Calu3 (cell line): ENCODE measurements at regions not wholly inside any gene's neighbourhood (a gene's known extent, or its start where the extent isn't known, plus 50 kb on each side); places are given as distances from the start of the nearest gene placed in this dataset.

Source experiments
- BruUV-seq: library from RNA; stranded (reverse); fragments of 400-500 nt; replicated peaks from 2 replicates; lab custom pipeline; 2021; lab: Mats Ljungman, UMichigan
- CTCF ChIA-PET: fragments of 300-600 bp; sonication (Branson Sonifier 250); formaldehyde crosslinking; loops from one replicate; lab custom pipeline; 2022; ENCODE audit warnings: antibody characterized with exemption; lab: Charles Lee
- DNase-seq: peaks from one replicate; pipeline ENCODE4 v3.0.0; 2022
- H3K27ac Mint-ChIP-seq: one replicate; pipeline ENCODE4 v1.8.0; 2022; ENCODE audit warnings: mixed read lengths; ENCODE audit not compliant: unreplicated experiment
- H3K27me3 Mint-ChIP-seq: one replicate; pipeline ENCODE4 v1.8.0; 2022; ENCODE audit warnings: mixed read lengths; ENCODE audit not compliant: unreplicated experiment
- H3K36me3 Mint-ChIP-seq: one replicate; pipeline ENCODE4 v1.8.0; 2022; ENCODE audit warnings: mild to moderate bottlenecking, moderate library complexity, mixed read lengths; ENCODE audit not compliant: insufficient read depth, unreplicated experiment
- H3K4me1 Mint-ChIP-seq: one replicate; pipeline ENCODE4 v1.8.0; 2022; ENCODE audit warnings: mild to moderate bottlenecking, low read depth, mixed read lengths; ENCODE audit not compliant: unreplicated experiment
- H3K4me3 Mint-ChIP-seq: one replicate; pipeline ENCODE4 v1.8.0; 2022; ENCODE audit warnings: mild to moderate bottlenecking, low read depth, moderate library complexity, mixed read lengths; ENCODE audit not compliant: unreplicated experiment
- H3K9me3 Mint-ChIP-seq: one replicate; pipeline ENCODE4 v1.8.0; 2022; ENCODE audit warnings: low read depth, mixed read lengths; ENCODE audit not compliant: unreplicated experiment
- CTCF ChIP-seq: fragments of 200-600 bp; IDR thresholded peaks from one replicate; pipeline ENCODE4 v1.8.0; 2022; ENCODE audit warnings: antibody characterized with exemption; ENCODE audit not compliant: unreplicated experiment
- intact Hi-C: fragments of 100-400 bp; cut with micrococcal nuclease; formaldehyde crosslinking; loops from one replicate; pipeline ENCODE4 v1.10.0; 2022; ENCODE audit not compliant: unreplicated experiment

- no peak overlapping the region for H3K27ac Mint-ChIP-seq
- H3K9me3 Mint-ChIP-seq, result no peaks in the 10 kb centered on the region
- no peaks in the 10 kb centered on the region for H3K36me3 Mint-ChIP-seq
- H3K4me3 Mint-ChIP-seq, result no peak overlapping the region
- CTCF ChIA-PET, result no interaction called here
- no peaks in the 10 kb centered on the region for H3K27me3 Mint-ChIP-seq
- no peak for DNase-seq
- intact Hi-C loops, result no loop called here
- no peaks in the 10 kb centered on the region for H3K4me1 Mint-ChIP-seq
- BruUV-seq, result no TSS peak
- no peak for TF ChIP-seq CTCF
These were observed 418.6 kb downstream of the GALR1 start for GRCh38 chr18:77668219-77668618.

- no TSS peak for BruUV-seq
- intact Hi-C loops, result no loop called here
- Mint-ChIP-seq H3K9me3 (no peaks in the 10 kb centered on the region), H3K36me3 (no peaks in the 10 kb centered on the region), H3K4me3 (no peak overlapping the region), H3K27ac (no peak overlapping the region), H3K27me3 (no peaks in the 10 kb centered on the region), H3K4me1 (no peaks in the 10 kb centered on the region)
- no peak for DNase-seq
- CTCF ChIA-PET, result no interaction called here
- TF ChIP-seq CTCF, result no peak
These were observed 419.7 kb downstream of the GALR1 start for GRCh38 chr18:77669331-77669730.

GRCh38 chr18:77671456-77672167 lies 422.0 kb downstream of the GALR1 start:
- no peak for DNase-seq
- TF ChIP-seq CTCF, result no peak
- no TSS peak for BruUV-seq
- Mint-ChIP-seq H3K27ac (no peak overlapping the region), H3K9me3 (peaks cover 4% of the 10 kb centered on the region), H3K4me1 (no peaks in the 10 kb centered on the region), H3K27me3 (no peaks in the 10 kb centered on the region), H3K4me3 (no peak overlapping the region), H3K36me3 (no peaks in the 10 kb centered on the region)
- CTCF ChIA-PET, result no interaction called here
- intact Hi-C loops, result no loop called here

GRCh38 chr18:77676910-77677309 lies 427.3 kb downstream of the GALR1 start:
- no peak overlapping the region for H3K4me3 Mint-ChIP-seq
- no peaks in the 10 kb centered on the region for H3K4me1 Mint-ChIP-seq
- H3K27me3 Mint-ChIP-seq, result no peaks in the 10 kb centered on the region
- no peak overlapping the region for H3K27ac Mint-ChIP-seq
- no peak for TF ChIP-seq CTCF
- no TSS peak for BruUV-seq
- CTCF ChIA-PET, result no interaction called here
- no peak for DNase-seq
- no peaks in the 10 kb centered on the region for H3K36me3 Mint-ChIP-seq
- intact Hi-C loops, result no loop called here
- H3K9me3 Mint-ChIP-seq, result peaks cover 7% of the 10 kb centered on the region
